DMS 273 (cell line): ENCODE measurements at regions not wholly inside any gene's neighbourhood (a gene's known extent, or its start where the extent isn't known, plus 50 kb on each side); places are given as distances from the start of the nearest gene placed in this dataset.
A peak's percentile ranks its signal among the peaks of the same experiment; 100 is the strongest.
"Not testable (repeated sequence)": the region's sequence is repeated elsewhere in the genome, so short reads cannot be mapped to it uniquely, and the experiment has no call there.

ENCODE experiments used
- DNase-seq: peaks from one replicate; lab custom pipeline; 2025; ENCODE audit not compliant: unreplicated experiment; lab: John Stamatoyannopoulos, UW

DNA sequence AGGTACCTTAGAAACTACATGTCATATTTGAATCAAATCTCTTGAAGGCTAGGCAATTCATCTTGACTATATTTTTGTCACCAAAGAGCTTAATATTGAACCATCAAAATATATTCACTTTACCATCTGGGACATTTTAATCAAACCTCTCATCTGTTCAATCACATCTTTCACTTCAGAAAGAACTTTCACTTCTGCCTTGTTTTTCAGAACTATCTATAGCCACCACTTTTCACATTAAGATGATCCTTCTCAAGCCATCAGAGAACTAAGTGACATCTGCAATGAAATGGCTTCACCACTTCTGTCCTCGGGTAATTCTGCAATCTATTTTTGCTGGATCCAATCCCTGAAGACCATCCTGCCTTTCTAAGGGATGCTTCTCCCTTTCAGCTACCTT is 57.8 kb downstream of the OR2B2 start:
- DNase-seq: no peak

DNA sequence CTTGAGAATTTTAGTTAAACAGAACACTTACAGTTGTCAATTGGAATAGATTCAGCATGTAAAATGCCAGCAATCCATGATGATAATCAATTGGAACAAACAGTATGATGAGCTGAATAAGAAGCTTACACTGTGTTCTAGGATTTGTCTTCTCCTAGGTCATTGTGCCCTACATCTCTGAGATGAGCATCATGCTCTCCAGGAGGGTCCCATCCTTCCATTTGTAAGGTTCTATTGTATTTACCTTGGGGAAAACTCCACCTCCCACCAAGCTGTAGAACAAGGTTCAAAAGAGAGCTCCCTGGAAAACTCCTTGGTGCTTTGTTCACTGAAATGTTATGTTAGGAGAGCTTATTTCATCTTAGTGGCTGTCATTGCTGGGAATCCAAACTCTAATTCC is 60.8 kb downstream of the OR2B2 start:
- DNase-seq: no peak

DNA sequence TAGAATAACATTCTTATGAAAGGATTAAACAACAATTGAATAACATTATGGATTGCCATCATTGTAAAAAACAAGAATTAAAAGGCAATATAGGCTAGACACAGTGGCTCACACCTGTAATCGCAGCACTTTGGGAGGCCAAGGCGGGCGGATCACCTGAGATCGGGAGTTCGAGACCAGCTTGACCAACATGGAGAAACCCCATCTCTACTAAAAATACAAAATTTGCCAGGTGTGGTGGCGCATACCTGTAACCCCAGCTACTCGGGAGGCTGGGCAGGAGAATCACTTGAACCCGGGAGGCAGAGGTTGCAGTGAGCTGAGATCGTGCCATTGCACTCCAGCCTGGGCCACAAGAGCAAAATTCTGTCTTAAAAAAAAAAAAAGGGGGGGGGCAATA is 63.2 kb downstream of the OR2B2 start:
- not testable (repeated sequence) for DNase-seq

DNA sequence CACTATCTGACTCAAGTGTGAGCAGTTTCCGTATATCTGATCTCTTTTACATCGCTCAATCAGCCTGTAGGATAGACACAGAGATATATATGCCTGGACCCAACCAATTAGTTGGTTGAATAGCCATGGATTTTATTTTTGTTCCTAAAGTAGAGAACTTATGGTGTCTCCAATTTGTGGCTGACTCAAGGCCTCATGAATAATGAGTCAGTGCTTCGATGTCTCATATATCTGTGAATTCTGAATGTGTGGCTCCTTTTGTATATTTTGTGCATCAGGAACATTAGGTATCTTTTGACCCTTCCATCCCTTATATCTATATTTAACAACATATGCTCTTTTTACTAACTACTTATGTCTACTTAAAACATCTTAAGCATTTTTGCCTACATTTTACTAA is 64.5 kb downstream of the OR2B2 start:
- no peak for DNase-seq

DNA sequence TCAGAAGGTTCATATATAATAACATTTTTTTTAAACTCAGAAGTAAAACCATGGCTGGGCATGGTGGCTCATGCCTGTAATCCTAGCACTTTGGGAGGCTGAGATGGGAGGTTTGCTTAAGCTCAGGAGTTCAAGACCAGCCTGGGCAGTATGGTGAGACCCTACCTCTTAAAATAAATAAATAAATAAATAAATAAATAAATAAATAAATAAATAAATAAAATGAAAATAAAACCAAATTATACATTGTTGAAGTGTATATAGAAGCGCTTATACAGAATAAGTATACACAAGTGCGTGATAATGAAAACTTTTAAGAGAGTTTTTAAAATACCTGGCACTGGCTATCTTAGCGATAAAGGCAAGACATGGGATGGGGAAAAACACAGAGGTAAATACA is 71.6 kb downstream of the OR2B2 start:
- DNase-seq: no peak

DNA sequence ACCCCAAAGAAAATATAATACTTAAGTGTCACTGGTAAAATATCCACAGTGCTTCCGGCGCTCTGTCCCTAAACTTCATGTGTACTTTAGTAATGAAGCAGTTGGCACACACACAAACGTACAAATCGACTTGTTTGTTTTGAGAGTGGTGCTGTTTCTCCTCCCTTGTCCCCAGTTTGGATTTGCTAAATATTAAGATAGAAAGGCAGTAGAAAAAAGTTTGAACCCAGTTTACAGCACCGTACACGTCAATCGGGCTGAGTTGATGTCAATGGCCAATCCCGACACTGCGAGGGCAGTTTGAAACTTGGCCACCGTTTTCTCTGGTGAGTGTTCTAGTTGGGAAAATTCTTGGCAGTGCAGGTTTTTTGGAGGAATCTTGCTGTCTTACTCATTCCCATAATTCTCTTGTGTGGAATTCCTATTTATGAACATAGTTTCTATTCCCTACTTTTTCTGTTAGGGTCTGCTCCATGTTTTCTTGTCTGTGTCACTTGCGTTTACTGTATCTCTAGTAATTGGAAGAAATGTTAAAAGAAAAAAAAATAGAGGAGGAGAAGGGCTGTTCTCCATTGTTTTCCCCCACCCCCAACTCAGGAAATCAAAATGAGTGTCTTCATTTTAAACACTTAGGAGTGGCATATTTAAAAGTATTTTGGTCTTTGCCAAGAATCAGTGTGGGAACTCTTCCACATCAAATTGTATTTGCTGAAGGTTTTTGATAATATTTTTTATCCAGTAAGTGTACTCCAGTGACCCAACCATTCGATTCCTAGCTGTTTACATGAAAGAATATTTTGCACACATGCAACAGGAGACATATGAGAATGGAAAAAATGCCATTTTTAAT is 72.3 kb downstream of the OR2B2 start:
- peak; percentile 68 for DNase-seq

DNA sequence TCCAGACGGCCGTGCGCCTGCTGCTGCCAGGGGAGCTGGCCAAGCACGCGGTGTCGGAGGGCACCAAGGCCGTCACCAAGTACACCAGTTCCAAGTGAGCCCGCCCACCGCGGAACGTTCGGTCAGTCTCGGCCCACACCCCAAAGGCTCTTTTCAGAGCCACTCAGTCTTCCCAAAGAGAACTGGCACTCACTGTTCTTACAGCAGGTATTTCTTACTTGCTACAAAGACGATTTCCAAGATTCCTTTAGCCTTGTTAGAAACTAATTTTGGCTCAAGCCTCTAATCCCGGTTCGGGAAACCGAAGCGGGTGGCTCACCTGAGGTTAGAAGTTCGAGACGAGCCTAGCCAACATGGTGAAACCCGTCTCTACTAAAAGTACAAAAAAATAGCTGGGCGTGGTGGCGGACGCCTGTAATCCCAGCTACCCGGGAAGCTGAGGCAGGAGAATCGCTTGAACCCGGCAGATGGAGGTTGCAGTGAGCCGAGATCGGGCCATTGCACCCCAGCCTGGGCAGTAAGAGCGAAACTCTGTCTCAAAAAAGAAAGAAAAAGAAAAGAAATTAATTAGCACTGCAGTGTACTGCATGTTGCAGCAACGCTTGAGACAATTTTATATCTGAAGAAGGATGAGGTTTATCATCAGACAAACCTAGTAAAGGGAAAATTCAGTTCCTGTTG is 73.1 kb downstream of the OR2B2 start:
- DNase-seq: peak; percentile 68

DNA sequence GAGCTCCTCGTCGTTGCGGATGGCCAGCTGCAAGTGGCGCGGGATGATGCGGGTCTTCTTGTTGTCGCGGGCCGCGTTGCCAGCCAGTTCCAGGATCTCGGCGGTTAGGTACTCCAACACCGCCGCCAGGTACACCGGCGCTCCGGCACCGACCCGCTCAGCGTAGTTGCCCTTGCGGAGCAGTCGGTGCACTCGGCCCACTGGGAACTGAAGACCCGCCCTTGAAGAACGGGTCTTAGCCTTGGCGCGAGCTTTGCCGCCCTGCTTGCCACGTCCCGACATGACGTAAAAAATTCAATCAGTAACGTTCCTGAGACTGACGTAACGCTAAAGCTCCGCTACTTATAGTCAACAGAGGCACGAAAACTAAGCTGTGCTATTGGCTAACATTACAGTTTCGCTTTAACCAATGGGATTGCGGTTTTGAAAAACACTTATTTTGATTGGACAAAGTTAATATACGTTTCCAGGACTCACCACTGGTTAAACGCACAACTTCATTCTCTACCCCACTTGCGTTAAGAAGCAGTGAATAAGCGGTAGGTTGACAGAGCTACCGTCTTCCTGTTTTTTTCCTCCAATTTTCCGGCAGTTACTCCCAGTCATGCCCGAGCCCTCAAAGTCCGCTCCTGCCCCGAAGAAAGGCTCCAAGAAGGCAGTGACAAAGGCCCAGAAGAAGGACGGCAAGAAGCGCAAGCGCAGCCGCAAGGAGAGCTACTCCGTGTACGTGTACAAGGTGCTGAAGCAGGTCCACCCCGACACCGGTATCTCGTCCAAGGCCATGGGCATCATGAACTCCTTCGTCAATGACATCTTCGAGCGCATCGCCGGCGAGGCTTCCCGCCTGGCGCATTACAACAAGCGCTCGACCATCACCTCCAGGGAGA is 73.9 kb downstream of the OR2B2 start:
- DNase-seq: peak; percentile 99

DNA sequence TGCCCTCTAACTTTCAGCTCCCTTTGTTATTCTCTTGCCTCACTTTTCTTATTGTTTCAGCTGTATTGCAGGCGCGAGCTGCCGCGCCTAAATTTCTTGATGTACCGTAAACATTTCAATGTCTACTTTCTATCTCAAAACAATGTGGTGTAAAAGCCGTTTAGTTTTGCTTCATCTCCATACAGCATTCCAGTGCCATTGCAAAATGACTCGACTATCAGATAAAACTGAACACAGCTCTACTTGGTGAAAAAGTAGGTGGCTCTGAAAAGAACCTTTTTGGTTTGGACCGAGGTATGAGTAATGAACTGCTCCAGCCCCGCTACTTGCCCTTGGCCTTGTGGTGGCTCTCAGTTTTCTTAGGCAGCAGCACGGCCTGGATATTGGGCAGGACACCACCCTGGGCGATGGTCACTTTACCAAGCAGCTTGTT is 74.6 kb downstream of the OR2B2 start:
- DNase-seq: peak; percentile 72

DNA sequence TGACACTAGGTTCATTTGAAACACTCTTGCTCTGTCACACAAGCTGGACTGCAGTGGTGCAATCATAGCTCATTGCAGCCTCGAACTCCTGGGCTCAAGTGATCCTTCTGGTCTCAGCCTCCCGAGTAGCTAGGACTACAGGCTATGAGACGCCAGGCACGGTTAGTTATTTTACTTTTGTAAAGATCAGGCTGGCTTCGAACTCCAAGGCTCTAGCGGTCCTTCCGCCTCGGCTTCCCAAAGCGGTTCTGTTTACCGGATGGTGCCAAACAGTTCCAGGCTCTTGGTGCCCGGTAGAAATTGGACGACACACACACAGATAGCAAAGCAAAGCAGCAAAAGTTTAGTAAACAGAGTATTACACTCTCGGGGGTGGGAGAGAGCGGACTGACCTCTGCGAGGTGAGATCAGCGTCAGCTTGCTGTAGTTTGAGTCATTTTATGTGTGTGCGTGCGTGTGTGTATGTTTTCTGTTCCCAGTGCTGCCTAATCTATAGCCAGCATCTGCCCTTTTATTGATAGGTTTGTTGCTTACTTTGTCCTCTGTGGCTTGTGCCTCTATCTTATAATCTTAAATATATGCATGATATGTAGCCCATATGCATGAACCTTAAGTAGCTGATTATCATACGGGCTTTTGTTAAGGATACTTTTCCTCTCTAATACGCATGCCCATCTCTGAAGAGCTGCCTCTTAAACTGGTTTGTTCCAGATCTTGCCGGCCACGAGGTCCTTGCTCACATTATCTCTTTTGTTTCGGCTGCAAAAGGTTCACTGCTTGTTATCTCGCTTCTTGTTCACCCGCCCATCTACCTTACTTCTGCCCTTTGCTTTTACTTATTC is 75.2 kb downstream of the OR2B2 start:
- peak; percentile 93 for DNase-seq

DNA sequence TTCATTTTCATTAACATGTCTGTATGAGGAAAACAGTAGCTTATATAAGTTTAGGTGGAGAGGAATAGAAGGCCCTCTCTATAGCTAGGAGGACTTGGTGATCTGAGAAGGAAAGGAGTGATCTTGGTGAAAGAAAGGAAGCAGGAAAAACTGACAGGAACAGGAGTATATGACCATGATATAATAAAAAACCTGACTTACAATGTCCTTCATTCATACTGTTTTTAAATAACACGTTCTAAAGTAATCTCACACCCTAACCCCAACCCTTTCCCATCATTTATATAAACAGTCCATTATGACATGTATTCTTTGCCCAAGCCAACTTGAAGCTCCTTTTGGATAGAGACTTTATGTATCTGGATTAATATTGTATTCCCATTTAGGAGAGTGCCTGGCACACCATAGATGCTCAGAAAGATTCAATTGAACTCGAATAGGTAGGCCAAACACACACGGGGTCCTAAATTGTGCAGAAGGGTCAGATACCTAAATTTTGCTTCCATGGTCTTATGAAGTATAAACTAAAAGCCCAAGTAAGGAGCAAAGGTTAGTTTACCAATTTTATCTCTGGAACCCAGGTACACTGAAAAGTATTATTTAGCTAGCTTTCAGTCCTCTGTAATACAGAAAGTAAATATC is 75.9 kb downstream of the OR2B2 start:
- peak; percentile 39 for DNase-seq

DNA sequence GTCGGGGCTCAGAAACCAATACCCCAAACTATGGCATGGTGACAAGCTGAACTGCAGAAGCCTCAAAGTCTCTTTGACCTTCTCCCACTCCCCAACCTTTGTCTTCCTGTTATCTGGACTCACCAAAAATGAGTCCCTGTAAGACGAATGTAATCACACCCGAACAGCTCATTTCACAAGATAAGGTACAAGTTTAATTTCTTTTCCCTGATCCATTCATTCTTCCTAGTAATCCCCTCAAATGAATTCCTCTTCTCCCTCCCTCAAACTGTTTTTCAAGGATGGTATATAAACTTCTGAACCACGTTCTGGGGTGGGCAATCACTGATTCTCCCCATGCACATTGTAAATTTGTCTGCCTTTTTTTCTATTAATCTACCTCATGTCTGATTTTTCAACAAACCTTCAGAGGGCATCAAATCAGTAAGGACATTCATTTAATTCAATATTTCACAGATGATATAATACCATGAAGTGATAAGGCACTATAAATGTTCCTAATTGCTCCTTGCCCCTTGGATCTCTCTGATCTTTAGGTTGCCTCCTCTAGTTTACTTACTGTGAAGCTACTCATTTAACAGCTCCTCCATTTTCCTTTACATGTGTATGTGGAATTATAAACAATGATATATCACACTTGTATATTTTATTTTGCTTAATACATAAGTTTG is 77.2 kb downstream of the OR2B2 start:
- DNase-seq: no peak

DNA sequence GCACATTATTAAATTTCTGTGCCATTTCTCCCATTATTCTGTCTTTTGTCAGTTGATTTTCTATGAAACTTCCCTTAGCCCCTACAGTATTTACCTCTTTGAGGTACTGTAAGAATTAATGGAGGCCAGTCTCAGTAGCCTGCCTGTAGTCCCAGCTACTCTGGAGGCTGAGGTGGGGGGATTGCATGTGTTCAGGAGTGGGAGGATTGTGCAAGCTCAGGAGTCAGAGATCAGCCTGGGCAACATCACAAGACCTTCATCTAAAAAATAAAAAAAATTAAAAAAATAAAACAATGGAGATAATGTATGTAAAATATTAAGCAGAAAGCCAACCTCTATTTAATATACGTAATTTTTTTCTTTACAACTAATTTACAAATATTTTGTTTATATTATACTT is 77.8 kb downstream of the OR2B2 start:
- no peak for DNase-seq

DNA sequence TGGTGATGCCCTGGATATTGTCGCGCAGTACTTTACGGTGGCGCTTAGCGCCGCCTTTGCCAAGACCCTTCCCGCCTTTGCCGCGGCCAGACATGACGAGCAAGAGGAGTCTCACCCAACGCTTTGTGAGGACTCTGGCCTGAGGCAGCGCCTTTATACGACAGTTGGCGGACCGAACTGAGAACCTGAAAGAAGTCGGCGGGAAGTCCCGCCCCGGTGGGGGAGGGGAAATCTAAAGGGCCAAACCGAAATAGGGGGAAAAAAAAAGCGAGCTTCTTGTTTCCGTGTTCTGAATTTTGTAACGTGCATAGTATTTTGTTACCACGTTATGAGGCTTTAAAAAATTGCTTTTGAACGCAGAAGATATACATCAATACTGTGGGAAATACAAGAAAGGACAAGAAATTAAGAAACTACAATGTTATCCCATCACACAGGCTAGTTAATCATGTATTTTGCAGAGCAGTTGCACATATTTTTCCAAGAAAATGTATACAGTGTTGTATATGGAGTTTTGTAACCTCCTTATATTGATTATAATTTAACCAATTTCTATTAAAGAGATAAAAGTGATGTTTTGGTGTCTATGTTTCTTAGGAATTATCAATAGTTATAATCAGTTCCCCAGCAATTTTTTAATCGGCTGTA is 80.6 kb downstream of the OR2B2 start:
- peak; percentile 72 for DNase-seq

DNA sequence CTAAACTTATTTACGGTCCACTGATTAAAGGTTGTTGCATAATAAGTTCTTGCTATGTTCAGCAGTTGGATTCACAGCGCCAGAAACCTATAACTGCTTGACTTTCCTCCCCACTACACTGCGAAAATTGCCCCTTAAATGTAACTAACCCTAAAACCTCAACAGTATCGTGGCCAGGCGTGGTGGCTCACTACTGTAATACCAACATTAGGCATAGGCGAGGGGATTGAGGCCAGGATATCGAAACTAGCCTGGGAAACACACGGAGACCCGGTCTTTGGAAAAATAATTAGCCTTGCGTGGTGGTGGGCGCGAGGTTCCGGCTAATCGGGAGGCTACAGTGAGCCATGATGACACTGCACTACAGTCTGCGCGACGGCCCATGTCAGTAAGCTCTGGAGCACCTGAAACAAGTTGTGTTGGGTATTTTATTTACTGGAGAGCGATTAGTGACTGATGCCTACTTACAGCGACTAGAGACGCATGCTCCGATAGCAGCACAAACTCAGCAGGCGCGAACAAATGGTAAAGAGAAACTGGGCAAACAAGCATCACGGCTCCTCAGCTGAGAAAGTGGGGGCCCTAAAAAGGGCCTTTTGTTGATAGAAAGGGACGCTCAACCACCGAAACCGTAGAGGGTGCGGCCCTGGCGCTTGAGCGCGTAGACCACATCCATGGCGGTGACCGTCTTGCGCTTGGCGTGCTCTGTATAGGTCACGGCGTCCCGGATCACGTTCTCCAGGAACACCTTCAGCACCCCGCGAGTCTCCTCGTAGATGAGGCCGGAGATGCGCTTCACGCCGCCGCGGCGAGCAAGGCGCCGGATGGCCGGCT is 81.4 kb downstream of the OR2B2 start:
- peak; percentile 78 for DNase-seq

DNA sequence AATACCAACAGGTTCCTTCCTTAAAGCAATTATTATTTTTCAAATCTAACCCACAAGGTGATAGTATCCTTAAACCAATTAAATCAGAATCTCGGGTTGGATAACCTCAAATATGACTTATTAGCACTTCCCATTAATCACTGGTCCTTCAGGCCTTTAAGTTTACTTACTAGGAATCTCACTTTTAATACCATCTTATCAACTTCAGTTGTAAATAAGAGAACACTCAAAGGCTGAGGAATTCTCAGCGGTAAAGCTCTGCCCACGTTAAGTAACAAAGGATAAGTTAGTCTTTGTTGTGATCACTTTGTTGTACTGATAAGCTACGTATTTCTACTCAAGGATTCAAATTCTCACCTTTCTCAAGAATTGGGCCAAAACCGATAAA is 82.0 kb downstream of the OR2B2 start:
- no peak for DNase-seq

DNA sequence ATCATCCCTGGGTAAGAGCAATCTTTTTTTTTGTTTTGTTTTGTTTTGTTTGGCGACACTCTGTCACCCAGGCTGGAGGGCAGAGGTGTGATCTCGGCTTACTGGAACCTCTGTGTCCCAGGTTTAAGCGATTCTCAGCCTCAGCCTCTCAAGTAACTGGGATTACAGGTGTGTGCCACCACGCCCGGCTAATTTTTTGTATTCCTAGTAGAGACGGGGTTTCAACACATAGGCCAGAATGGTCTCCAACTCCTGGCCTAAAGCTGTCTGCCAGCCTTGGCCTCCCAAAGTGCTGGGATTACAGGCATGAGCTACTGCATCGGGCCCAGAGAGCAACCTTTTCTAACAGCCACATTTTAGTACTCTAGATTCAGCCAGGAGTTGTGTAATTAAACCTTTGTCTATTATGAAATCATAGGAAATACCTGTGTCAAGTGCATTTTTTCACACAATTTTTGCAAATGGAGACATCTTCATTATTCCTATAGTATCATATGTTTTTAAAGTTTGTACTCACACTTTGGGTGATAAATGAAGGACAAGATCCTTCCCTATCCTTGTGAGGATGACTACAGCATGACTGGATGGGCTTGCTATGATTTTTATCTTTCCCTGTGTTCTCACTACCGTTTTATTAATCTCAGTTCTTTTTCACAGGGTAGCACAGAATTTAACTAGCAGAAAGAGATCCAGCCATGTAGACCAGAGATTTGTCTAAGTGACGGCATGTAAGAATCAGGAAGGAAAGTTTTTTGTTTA is 82.6 kb downstream of the OR2B2 start:
- DNase-seq: no peak
